ENCODE measurements at regions not wholly inside any gene's neighbourhood (a gene's known extent, or its start where the extent isn't known, plus 50 kb on each side); places are given as distances from the start of the nearest gene placed in this dataset.

DNA sequence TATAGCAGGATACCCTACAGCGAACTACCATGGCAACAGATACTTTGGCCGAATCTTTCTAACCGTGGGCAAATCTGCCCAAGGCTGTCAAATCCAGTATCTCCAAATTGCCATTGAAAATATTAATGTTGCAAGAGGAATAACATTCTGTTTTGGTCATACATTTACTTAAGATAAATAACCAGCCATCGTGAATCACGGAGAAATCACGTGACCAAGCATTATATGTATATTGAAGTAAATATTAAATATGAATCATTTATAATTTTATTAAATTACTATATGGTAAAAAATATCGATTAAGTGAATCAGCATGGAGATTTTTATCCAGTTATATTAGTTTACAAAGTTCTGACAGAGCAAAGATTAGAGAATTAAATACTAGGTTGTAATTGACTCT lies 714.6 kb upstream of the GJE1 start:
- TF ChIP-seq, protein P1, sequence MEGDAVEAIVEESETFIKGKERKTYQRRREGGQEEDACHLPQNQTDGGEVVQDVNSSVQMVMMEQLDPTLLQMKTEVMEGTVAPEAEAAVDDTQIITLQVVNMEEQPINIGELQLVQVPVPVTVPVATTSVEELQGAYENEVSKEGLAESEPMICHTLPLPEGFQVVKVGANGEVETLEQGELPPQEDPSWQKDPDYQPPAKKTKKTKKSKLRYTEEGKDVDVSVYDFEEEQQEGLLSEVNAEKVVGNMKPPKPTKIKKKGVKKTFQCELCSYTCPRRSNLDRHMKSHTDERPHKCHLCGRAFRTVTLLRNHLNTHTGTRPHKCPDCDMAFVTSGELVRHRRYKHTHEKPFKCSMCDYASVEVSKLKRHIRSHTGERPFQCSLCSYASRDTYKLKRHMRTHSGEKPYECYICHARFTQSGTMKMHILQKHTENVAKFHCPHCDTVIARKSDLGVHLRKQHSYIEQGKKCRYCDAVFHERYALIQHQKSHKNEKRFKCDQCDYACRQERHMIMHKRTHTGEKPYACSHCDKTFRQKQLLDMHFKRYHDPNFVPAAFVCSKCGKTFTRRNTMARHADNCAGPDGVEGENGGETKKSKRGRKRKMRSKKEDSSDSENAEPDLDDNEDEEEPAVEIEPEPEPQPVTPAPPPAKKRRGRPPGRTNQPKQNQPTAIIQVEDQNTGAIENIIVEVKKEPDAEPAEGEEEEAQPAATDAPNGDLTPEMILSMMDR (IDR thresholded peaks at IDR 0.05), result no peak
- no peak for TF ChIP-seq POLR2A (IDR thresholded peaks at IDR 0.05)
